Endothelial cell of umbilical vein (primary cell): ENCODE measurements at regions not wholly inside any gene's neighbourhood (a gene's known extent, or its start where the extent isn't known, plus 50 kb on each side); places are given as distances from the start of the nearest gene placed in this dataset.

ENCODE experiments used
- BruUV-seq: library from RNA; stranded (reverse); fragments of 400-500 nt; replicated peaks from 2 replicates; lab custom pipeline; 2021; lab: Mats Ljungman, UMichigan
- CTCF ChIA-PET: fragments of 300-600, 350-600 bp; sonication (Branson Sonifier 250); formaldehyde crosslinking; loops from one replicate; lab custom pipeline; 2021; ENCODE audit warnings: antibody characterized with exemption, inconsistent platforms; lab: Charles Lee
- POLR2A ChIA-PET: fragments of 300-600, 350-600 bp; sonication (Branson Sonifier 250); formaldehyde crosslinking; loops from one replicate; lab custom pipeline; 2021; ENCODE audit warnings: antibody characterized with exemption, inconsistent platforms; lab: Charles Lee
- DNase-seq: peaks from one replicate; pipeline ENCODE4 v3.0.0-alpha.2; 2011; ENCODE audit warnings: low read depth, low spot score
- FAIRE-seq: peaks from 2 replicates; lab custom pipeline; 2011; peaks lifted over from hg19 to GRCh38; lab: Jason Lieb, UNC
- H2AFZ ChIP-seq: 2 replicates; pipeline ENCODE4 v1.6.0; 2012; ENCODE audit warnings: low read depth, low read length, control low read depth, inconsistent platforms
- H3K27ac ChIP-seq: 2 replicates; pipeline ENCODE4 v1.5.1; 2011; ENCODE audit warnings: low read depth, mild to moderate bottlenecking, control low read depth, low read length, moderate library complexity; ENCODE audit not compliant: insufficient read depth
- H3K27me3 ChIP-seq, 2 experiments: 2 replicates each; pipeline versions ENCODE4 v1.6.0 to v1.6.1; 2011; ENCODE audit warnings: low read length in 2 of 2, mixed read lengths in 1 of 2; ENCODE audit not compliant: control insufficient read depth in 2 of 2, insufficient read depth in 2 of 2
- H3K36me3 ChIP-seq, 2 experiments: 2 replicates in 1 of 2; 3 replicates in 1 of 2; pipeline ENCODE4 v1.5.1; 2011; ENCODE audit warnings: low read length in 2 of 2, mild to moderate bottlenecking in 1 of 2, moderate library complexity in 1 of 2; ENCODE audit not compliant: control insufficient read depth in 2 of 2, insufficient read depth in 2 of 2; ENCODE audit errors: extremely low read depth in 1 of 2
- H3K4me1 ChIP-seq: 3 replicates; pipeline ENCODE4 v1.5.1; 2011; ENCODE audit warnings: mild to moderate bottlenecking, low read length; ENCODE audit not compliant: control insufficient read depth, insufficient read depth; ENCODE audit errors: extremely low read depth
- H3K4me2 ChIP-seq: 2 replicates; pipeline ENCODE4 v1.6.1; 2011; ENCODE audit warnings: low read length, control low read depth, mixed read lengths; ENCODE audit not compliant: insufficient read depth
- H3K4me3 ChIP-seq, 3 experiments: fragments of 200-600 bp in 1 of 3; sonication (generic), shearing (Covaris generic) in 1 of 3; replicated peaks in 1 of 3; 2 replicates each; pipeline ENCODE4 v1.5.1; 2011 to 2016; ENCODE audit warnings: control low read depth in 3 of 3, low read length in 3 of 3, mild to moderate bottlenecking in 2 of 3, inconsistent platforms in 1 of 3, low read depth in 1 of 3, moderate library complexity in 1 of 3; ENCODE audit not compliant: insufficient read depth in 1 of 3
- H3K79me2 ChIP-seq: 2 replicates; pipeline ENCODE4 v1.6.0; 2012; ENCODE audit warnings: low read length, inconsistent platforms; ENCODE audit not compliant: control insufficient read depth, insufficient read depth
- H3K9ac ChIP-seq: replicated peaks from 2 replicates; pipeline ENCODE3; 2011; ENCODE audit warnings: low read length, control low read depth; ENCODE audit not compliant: insufficient read depth; ENCODE audit errors: extremely low read depth
- H3K9me1 ChIP-seq: replicated peaks from 3 replicates; pipeline ENCODE4 v1.6.0; 2011; ENCODE audit warnings: mild to moderate bottlenecking, low read length; ENCODE audit not compliant: control insufficient read depth, insufficient read depth; ENCODE audit errors: extremely low read depth
- H3K9me3 ChIP-seq: replicated peaks from 2 replicates; pipeline ENCODE4 v1.5.1; 2012; ENCODE audit warnings: low read length, inconsistent platforms; ENCODE audit not compliant: control insufficient read depth, insufficient read depth
- H4K20me1 ChIP-seq: replicated peaks from 2 replicates; pipeline ENCODE3; 2011; ENCODE audit warnings: mild to moderate bottlenecking, low read length; ENCODE audit not compliant: control insufficient read depth, insufficient read depth; ENCODE audit errors: extremely low read depth
- FOS ChIP-seq: IDR thresholded peaks from 2 replicates; pipeline ENCODE4 v1.6.1; 2011; ENCODE audit warnings: mild to moderate bottlenecking, low read length, moderate library complexity, borderline replicate concordance; ENCODE audit not compliant: insufficient read depth
- GATA2 ChIP-seq: IDR thresholded peaks from 2 replicates; pipeline ENCODE4 v1.7.0; 2011; ENCODE audit warnings: low read depth, mild to moderate bottlenecking, moderate library complexity, mixed read lengths, low read length; ENCODE audit not compliant: insufficient read length, insufficient read depth
- JUN ChIP-seq: IDR thresholded peaks from 2 replicates; pipeline ENCODE4 v1.6.1; 2011; ENCODE audit warnings: borderline replicate concordance, low read depth; ENCODE audit not compliant: insufficient read length, insufficient read depth
- MYC ChIP-seq: IDR thresholded peaks from one replicate; pipeline ENCODE4 v1.6.1; 2011; ENCODE audit warnings: mild to moderate bottlenecking, low read depth, low read length
- POLR2AphosphoS5 ChIP-seq: IDR thresholded peaks from 2 replicates; pipeline ENCODE4 v1.6.1; 2012; ENCODE audit warnings: low read depth, mild to moderate bottlenecking, control low read depth, low read length, moderate library complexity; ENCODE audit not compliant: insufficient read depth
- dilution Hi-C: fragments of 300-500 bp; cut with MboI; formaldehyde crosslinking; loops from one replicate; pipeline ENCODE4 v1.15.0; 2019; ENCODE audit warnings: low sequenced_read_pairs; ENCODE audit not compliant: extremely low pct_ligation_motif_present
- intact Hi-C: fragments of 100-400 bp; cut with micrococcal nuclease; formaldehyde crosslinking; loops from one replicate; pipeline ENCODE4 v1.10.0; 2022
- TF ChIP-seq, protein P1 (sequence below), 2 donors: IDR thresholded peaks; 1 replicate in 1 of 2; 2 replicates in 1 of 2; pipeline ENCODE4 v1.5.1; 2011; ENCODE audit warnings: low read length in 2 of 2, mild to moderate bottlenecking in 2 of 2, moderate library complexity in 2 of 2, control low read depth in 1 of 2, inconsistent platforms in 1 of 2, low read depth in 1 of 2; ENCODE audit not compliant: insufficient read depth in 1 of 2; ENCODE audit errors: extremely low read depth in 1 of 2
- TF ChIP-seq, protein P2 (sequence below): IDR thresholded peaks from 2 replicates; pipeline ENCODE4 v1.6.1; 2011; ENCODE audit not compliant: insufficient read depth, insufficient read length

GRCh38 chr2:78420132-78420531, 605.4 kb upstream of the REG3G start:
- FAIRE-seq (no peak), DNase-seq (no peak)
- H3K27ac ChIP-seq = no peak overlapping the region
- dilution Hi-C loops = no loop called here
- no peaks in the 10 kb centered on the region for H3K9me3 ChIP-seq
- H3K4me2 ChIP-seq = no peak overlapping the region
- no peak overlapping the region for H2AFZ ChIP-seq
- intact Hi-C loops = no loop called here
- H3K36me3 ChIP-seq = no peaks in the 10 kb centered on the region
- H3K9me1 ChIP-seq = no peaks in the 10 kb centered on the region
- H3K79me2 ChIP-seq = no peaks in the 10 kb centered on the region
- CTCF ChIA-PET = no interaction called here
- TF ChIP-seq, protein P1, sequence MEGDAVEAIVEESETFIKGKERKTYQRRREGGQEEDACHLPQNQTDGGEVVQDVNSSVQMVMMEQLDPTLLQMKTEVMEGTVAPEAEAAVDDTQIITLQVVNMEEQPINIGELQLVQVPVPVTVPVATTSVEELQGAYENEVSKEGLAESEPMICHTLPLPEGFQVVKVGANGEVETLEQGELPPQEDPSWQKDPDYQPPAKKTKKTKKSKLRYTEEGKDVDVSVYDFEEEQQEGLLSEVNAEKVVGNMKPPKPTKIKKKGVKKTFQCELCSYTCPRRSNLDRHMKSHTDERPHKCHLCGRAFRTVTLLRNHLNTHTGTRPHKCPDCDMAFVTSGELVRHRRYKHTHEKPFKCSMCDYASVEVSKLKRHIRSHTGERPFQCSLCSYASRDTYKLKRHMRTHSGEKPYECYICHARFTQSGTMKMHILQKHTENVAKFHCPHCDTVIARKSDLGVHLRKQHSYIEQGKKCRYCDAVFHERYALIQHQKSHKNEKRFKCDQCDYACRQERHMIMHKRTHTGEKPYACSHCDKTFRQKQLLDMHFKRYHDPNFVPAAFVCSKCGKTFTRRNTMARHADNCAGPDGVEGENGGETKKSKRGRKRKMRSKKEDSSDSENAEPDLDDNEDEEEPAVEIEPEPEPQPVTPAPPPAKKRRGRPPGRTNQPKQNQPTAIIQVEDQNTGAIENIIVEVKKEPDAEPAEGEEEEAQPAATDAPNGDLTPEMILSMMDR (IDR thresholded peaks at IDR 0.05; ENCODE audit: extremely low read depth in 1 of 2, insufficient read depth in 1 of 2, low read depth in 1 of 2, low read length in 2 of 2) = no peak
- TF ChIP-seq, protein P2, sequence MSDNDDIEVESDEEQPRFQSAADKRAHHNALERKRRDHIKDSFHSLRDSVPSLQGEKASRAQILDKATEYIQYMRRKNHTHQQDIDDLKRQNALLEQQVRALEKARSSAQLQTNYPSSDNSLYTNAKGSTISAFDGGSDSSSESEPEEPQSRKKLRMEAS = no peak
- no peak for TF ChIP-seq MYC
- no peak for TF ChIP-seq POLR2AphosphoS5
- TF ChIP-seq JUN = no peak
- no peak for TF ChIP-seq GATA2
- POLR2A ChIA-PET = no interaction called here
- H3K4me1 ChIP-seq = no peaks in the 10 kb centered on the region
- no peaks in the 10 kb centered on the region for H4K20me1 ChIP-seq
- no peaks in the 10 kb centered on the region for H3K27me3 ChIP-seq
- no peak overlapping the region for H3K9ac ChIP-seq
- no TSS peak for BruUV-seq
- H3K4me3 ChIP-seq = no peak overlapping the region

GRCh38 chr2:78423631-78424030, 601.9 kb upstream of the REG3G start:
- BruUV-seq = no TSS peak
- H3K79me2 ChIP-seq = no peaks in the 10 kb centered on the region
- no peak overlapping the region for H3K9ac ChIP-seq
- no peaks in the 10 kb centered on the region for H3K4me1 ChIP-seq
- H3K27me3 ChIP-seq = no peaks in the 10 kb centered on the region
- DNase-seq (no peak), FAIRE-seq (no peak)
- H2AFZ ChIP-seq = no peak overlapping the region
- ChIA-PET POLR2A (no interaction called here), CTCF (no interaction called here)
- H3K4me3 ChIP-seq = no peak overlapping the region
- TF ChIP-seq, protein P2 = no peak
- TF ChIP-seq FOS = no peak
- intact Hi-C loops = no loop called here
- H3K27ac ChIP-seq = no peak overlapping the region
- H3K9me3 ChIP-seq = no peaks in the 10 kb centered on the region
- H3K9me1 ChIP-seq = no peaks in the 10 kb centered on the region
- H3K4me2 ChIP-seq = no peak overlapping the region
- dilution Hi-C loops = no loop called here
- no peaks in the 10 kb centered on the region for H3K36me3 ChIP-seq
- no peaks in the 10 kb centered on the region for H4K20me1 ChIP-seq
